Activated CD4-positive, alpha-beta T cell treated with anti-CD3 and anti-CD28 coated beads, Interleukin-2, amount 50 U/mL, for 4 hours (primary cell): ENCODE measurements at regions not wholly inside any gene's neighbourhood (a gene's known extent, or its start where the extent isn't known, plus 50 kb on each side); places are given as distances from the start of the nearest gene placed in this dataset.
"Not testable (repeated sequence)": the region's sequence is repeated elsewhere in the genome, so short reads cannot be mapped to it uniquely, and the experiment has no call there.

Experiments
- DNase-seq, 2 experiments: peaks; one replicate each; pipeline ENCODE4 v3.0.0-alpha.2; 2020

DNA sequence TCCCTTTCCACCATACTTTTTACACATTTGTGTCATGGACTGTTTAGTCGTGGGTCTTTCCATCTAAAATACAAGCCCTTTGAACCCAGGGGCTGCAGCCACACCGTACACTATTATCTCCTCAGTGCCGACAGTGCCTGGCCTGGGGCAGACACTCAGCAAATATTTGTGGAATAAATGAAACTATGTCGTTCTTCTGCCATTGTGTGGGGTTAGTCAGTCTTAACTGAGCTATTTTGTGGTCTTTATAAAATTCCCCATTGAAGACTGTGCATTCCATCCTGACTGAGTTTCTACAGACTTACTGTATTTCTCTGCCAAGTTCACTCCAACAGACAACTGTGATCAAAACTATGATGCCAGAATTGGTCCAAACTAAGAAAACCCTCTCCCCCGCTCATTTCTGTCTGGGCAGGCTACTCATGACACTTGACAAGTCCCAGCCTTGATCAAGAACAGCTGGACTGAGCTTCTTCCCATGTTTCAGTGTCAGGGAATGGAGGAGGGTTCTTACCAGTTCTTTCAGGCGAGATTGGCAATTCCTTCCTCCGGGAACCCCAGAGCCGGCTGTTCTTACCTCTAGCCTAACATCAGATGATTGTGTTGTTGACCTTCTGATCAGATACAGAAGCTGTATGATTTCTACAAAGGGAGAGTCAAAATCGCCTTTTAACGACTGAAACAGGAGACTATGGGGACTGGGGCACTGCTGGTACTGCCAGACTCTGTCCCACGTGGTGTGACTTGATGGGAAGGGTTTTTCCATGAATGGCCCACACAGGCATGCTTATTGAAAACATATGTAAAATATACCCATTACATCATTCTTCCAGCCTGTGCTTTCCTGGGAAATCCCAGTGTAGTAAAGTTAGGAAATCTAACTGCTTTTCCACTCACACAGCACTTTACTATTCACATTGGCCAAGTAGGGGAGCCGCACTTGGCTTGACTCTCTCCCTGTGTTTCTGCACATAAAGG is 77.4 kb upstream of the NPAS2 start:
- DNase-seq, result no peak

DNA sequence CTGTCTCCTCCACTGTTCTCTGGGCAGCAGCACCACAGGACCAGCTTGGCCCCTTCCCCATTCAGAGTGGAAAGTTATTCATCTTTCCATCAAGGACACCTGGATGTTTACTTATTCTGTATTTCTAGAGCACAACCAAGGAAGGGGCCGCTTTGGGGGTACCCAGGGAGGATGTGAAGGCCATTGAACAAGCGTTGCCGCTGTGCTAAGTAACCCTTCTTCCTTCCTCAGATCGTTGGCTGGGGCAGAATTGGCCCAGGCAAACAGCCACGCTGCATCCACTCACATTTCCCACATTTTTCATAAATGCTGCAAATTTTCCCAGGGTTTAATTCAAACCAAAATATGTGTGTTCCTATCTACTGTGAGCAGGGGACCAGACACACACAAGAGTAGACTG is 76.2 kb upstream of the NPAS2 start:
- DNase-seq, result no peak

DNA sequence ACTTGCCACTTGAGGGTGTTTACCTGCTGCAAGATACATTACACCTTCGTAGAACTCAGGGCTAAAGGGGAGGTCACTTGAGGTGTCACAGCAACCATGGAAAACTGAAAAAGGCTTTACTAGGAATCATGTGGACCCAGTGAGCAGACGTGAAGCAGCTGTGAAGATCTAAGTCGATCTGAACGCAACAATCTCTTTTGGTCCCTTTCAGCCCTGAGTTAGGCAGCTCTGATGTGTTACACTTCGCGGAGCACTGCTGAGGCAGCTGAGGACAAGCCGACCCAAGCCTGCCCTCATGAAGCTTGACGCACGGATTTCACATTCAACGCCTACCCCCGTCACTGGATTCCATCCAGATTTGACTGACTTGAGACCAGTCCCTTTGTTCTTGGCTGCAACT is 75.8 kb upstream of the NPAS2 start:
- no peak for DNase-seq

DNA sequence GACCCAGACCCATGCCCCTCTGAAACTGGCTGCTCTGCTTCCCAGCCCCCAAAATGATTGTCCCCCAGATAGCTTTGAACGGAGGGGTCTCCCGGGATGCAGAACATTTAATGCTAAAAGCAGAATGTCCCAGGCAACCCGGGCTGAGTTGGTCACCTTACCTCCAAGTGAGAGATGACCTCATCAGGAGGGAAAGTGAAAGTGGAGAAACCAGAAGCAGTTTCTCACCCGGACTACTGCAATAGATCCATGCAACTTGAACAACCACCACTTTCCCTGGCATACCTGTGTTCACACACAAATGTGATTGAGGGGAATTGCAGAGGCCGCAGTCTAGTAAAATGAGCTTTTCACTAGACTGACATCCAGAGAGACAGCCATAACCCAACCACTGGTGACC is 75.3 kb upstream of the NPAS2 start:
- DNase-seq, result no peak

DNA sequence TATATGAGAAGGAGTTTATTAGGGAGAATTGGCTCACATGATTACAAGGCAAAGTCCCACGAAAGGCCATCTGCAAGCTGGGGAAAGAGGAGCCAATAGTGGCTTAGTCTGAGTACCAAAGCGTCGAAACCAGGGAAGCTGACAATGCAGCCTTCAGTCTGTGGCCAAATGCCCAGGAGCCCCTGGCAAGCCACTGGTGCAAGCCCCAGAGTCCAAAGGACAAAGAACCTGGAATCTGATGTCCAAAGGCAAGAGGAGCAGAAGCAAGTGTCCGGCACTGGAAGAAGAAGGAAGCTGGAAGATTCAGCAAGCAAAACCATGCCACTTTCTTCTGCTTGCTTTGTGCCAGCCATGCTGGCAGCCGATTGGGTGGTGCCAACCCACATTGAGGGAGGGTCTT is 74.3 kb upstream of the NPAS2 start:
- no peak for DNase-seq

DNA sequence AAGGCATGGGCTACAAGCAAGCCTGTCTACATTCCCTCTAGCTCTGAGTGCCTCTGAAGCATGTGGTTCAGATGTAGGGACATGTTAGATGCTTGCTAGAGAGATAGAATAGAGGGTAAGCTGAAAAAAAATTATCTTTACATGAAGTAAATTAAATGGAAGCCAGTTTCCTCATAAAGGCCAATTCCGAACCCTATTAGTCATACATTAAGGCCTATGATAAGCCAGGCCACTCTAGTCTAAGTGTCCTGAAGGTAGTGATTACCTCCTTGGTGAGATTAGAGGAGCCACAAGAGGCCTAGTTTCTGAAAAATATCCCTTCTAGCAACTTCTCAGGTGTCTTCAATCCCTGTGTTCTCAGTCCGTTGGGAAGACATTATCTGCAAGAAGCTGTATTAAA is 72.4 kb upstream of the NPAS2 start:
- no peak for DNase-seq

DNA sequence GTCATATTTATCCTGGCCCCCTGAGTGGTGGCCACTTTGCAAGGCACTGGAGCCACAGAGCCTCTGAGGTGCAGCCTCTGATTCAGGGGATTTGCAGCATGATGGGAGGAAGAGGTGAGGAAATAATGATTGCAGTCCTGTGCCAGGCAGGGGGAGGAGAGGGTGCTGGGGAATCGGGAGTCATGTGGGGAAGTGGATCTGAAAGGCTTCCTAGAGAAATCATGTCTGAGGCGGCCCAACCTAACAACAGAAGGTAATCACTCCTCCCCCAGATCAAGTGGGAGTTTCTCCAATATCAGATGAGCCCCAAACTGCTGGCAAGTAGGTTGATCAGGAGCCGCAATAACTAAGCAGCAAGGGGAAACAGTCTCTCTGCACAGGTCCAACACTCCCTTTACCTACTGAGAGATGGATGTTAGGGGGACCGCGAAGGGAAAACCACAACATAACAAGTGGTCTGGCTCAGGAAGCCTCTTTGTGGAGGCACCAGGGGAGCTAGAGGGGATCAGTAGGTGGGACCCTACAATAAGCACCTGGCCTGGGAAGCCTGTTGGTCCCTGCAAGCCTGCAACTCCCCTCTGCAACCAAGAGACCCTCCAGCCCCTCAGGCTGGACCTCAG is 71.8 kb upstream of the NPAS2 start:
- DNase-seq, result no peak

DNA sequence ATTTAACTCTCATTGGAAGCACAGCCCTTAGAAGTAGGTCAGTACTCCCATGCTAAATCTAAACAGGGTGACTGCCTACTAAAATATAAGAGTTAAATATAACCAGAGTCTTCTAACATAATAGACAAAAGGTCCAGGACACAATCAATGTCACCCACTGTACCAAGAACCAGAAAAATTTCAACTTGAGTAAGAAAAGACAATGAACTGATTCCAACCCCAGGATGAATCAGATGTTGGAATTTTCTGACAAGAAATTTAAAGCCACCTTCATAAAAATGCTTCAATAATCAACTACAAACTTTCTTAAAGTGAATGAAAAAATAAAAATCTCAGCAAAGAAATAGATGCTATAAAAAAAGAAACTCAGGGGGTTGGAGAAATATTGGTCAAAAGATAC is 71.3 kb upstream of the NPAS2 start:
- DNase-seq, result no peak

DNA sequence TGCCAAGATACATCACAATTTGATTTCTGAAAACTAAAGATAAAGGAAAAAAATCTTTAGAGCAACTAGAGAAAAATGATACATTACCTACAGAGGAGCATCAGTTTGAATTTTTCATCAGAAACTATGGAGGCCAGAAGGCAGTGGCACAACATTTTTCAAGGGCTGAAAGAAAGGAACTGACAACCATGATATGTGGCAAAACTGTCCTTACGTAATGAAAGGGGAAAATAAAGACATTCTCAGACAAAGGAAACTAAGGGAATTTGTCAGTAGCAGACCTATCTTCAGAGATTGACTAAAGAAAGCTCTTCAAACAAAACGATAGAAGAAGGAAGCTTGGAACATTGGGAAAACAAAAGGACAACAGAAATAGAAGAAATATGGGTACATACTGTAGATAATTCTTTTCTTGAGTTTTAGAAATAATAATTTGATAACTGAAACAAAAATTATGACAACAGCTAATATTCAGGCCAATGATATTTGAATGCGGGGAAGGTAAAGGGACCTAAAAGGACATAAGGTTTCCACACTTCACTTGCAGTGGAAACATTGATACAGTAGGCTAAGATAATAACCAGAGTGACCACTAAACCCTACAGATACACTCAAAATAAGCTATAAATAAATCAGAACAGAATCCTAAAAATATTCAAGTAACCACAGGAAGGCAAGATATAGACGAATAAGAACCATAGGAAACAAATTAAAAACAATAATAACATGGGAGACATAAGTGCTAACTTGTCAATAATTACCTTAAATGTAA is 70.0 kb upstream of the NPAS2 start:
- no peak for DNase-seq

DNA sequence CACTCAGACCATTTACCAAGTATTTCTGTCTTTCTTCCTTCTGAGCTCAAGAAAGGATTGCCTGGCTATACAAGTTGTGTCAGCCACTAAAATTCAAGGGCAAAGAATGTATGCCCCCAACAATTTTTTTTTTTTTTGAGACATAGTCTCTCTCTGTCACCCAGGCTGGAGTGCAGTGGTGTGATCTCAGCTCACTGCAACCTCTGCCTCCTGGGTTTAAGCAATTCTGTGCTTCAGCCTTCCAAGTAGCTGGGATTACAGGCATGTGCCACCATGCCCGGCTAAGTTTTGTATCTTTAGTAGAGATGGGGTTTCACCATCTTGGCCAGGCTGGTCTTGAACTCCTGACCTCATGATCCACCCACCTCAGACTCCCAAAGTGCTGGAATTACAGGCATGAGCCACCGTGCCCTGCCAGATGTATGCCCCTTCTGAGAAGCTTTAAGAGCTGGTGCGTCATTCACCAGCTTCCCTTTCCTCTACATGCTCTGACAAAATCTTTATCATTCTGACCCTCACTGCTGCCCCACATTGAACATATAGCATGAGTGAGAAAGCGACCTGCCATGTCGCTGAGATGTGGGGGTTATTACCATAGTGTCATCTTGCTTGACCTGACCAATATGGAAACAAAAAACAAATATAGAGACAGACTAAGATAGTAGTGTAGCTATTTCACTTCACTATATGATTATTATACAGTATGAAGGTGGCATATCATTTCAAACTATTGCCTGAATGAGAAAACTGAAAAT is 67.9 kb upstream of the NPAS2 start:
- DNase-seq, result not testable (repeated sequence)

DNA sequence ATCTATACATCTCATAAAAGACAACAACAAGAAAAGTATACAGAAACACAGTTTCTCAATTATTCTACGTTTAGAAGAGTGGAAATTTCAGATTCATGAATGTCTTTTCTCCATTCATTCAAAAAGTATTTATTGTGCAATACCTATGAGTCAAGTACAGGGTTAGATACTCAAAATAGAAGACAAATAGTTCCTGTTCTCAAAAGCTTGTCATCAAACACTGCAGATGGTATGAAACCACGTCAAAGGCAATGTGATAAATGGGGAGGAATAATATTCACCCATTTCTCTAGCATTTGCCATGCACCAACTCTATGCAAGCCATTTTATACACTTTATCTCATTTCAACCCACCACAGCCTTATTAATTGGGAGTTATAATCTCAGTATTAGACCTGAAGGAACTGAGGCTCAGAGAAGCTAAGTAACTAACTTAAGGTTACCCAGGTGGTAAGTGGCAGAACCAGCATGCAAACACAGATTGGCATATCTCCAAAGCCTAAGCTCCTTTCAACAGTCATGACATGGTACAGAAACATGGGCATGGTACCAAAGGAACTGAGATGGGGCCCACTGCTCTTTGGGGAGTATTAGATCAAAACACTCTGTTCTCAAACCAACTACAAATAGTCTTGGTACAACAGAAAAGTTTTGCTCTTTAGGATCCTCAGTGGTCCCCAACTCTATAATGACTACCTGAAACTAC is 67.2 kb upstream of the NPAS2 start:
- no peak for DNase-seq

DNA sequence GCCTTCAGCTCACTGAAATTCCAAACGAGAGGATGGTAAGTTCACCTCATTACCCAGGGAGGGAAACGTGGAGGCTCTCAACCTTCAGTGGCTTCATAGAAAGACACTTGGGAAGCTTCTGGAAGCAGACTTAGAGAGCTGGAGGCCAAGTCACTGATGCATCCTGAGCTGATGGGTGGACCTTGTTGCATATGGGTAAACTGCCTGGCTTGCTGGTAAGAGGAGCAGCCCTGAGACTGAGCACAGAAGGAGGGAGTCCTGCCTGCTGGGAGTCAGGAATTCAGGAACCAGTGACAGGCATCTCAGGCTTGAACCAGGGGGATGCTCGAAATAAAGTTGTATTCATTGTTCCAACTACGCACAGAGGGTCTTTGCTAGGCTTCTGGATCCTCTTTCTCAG is 66.5 kb upstream of the NPAS2 start:
- DNase-seq, result no peak

DNA sequence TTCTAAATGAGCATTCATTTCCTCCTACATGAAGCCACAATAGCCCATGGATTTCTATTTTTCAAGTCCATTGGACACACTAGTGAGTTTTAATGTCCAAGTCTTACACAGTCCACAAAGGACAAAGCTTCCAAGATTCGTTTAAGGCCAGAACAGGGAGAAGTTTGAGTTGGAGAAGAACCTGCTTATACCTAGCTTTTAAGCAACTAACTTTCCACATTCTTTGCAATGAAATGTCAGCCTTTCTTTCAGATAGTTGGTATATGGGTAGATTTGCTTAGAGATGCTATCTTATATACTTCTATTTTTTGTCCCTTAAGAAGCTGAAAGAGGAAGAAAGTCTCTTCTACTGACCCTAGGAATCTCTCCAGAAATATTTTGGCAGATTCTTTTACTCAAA is 66.1 kb upstream of the NPAS2 start:
- DNase-seq, result no peak

DNA sequence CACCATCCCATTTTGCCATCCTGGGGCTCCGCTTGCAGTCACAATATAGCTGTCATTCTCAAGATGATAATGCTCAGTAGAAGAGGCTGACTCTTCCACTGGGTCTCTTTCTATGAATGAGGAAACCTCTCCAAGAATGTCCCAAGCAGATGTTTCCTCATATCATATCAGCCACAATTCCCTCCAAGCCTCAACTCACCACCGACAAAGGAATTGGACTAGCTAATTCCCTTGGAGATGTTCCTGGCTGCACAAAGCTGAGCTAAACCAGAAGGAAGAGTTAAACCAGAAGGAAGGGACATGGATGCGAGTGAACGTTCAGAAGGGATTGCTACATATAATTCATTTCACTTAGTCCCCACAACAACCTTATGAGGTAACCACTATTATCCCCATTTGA is 65.0 kb upstream of the NPAS2 start:
- no peak for DNase-seq

DNA sequence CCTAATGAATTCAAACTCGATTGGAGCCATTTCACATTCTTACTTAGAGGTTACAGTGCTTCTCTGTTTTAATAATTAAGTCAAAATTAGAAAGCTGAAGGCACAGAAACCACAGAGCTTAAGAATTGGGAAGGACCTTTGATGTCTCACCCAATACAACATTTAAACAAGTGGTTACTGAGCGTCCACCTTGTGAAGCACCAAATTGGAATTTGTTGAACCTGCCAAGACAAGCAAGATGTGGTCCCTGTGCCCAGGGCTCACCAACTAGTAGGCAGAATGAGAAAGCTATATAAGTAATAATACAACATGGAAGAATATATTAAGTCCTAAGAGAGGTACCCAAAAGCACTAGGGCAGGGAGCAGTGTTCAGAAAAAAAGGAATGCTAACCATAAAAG is 64.5 kb upstream of the NPAS2 start:
- DNase-seq, result no peak

DNA sequence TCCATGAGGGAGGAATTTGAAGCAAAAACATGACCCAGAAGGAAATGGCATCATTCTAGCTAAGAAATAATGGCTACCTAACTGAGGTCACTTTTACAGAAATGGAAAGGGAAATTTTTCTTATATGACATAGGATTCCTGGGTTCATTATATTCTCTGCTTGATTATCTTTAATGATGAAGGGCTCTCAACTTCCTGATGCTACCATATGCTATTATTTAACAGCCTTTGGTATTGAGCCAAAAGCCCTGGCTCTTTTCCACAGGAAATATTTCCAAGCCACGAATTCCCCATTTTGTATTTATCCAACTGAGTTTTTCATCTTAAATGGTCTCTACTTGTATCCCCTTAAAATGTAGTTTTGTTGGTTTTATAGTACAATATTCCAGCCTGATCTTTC is 63.2 kb upstream of the NPAS2 start:
- DNase-seq, result no peak

DNA sequence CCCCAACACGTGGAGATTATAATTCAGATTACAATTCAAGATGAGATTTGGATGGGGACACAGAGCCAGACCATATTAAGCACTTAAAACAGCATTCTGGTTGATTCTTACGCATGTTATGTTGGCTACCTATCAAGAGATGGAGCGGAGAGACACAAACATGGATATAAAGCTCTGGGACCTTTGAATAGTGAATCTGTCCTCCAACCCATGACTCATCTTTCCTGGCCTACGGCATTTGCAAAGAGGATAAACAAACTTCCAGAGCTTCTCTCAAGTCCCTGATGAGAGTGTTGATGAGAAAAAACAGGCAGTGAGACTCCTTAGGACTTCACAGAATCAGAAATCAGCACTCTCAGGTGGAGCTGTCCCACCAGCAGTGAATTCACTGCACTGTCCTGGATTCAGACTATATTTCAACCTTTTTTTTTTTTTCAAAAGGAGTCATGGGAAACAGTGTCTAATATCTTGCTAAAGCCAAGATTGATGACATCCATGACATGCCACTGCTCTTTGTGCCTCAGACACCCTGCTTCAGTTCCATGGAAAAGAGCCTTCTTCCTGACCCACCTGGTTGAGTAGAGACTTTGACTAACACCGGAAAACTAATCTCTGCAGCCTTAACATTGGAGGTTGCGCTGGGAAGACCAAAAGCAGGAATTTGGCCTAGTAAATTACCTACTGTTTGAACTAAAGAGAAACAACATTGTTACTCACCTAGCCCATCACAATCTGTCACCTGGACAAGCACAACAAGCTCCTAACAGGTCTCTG is 62.1 kb upstream of the NPAS2 start:
- DNase-seq, result no peak

DNA sequence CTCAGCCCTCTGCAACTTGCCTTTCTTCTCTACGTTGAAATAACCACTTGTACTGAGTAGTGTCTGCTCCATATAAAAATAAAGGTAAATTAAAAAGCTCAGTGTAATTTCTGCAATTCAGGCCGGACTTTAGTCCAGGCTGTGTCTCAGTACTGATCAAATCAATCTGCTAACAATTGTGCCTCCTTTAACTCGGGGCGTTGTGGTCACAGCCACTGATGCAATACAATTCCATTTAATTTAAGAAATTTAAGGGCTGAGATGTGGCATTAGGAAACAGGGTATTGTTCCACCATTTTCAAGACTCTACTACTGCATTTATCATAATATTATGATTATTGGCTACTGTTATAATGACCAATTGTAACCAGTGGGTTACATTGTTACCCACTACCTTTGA is 60.0 kb upstream of the NPAS2 start:
- DNase-seq, result no peak

DNA sequence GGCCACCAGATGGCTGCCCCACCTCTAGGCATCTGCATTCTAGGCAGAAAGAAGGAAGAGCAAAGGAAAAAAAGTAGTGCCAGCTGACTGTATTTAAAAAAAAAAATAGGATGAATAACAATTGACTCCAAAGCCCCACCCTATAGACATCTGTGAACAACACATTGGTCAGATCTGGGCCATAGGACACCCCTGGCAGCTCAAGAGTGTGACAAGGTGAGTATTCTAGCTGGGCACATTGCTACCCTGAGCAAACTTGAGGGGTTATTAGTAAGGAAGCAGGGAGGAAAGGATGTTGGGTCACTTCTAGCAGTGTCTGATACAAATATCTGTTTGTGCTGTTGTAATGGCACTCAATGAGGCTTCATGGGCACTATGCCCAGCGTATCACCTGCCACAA is 58.6 kb upstream of the NPAS2 start:
- no peak for DNase-seq

DNA sequence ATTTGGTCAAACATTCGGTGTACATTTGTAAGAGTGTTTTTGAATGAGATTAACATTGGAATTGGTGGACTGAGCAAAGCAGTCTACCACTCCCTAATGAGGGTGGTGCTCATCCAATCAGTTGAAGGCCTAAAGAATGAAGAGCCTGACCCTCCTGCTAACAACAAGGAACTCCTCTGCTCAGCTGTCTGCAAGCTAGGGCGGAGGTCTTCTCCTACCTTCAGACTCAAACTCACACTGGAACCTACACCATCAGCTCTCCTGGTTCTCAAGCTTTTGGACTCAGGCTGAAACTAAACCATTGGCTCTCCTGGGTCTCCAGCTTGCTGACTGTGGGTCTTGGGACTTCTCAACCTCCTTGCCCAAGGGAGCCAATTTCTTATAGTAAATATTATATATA is 55.5 kb upstream of the NPAS2 start:
- DNase-seq, result no peak

DNA sequence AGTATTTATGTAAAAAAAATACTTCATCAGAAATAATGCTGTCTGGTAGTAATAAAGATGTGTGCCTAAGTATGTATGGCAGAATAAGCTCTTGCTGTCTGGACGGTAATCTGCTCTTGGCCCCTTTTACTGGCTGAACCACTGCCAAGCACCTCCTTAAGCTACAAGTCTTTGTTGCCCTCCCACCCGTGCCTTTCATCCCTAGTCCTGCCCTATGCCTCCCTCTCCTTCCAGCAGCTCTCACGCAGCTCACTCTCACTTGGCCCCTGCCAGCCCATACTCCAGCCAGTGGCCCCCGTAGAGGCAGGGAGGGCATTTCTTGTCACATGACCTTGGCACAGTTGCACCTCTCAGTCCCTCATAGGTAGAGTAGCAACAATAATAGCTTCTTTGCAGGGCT is 54.5 kb upstream of the NPAS2 start:
- no peak for DNase-seq

DNA sequence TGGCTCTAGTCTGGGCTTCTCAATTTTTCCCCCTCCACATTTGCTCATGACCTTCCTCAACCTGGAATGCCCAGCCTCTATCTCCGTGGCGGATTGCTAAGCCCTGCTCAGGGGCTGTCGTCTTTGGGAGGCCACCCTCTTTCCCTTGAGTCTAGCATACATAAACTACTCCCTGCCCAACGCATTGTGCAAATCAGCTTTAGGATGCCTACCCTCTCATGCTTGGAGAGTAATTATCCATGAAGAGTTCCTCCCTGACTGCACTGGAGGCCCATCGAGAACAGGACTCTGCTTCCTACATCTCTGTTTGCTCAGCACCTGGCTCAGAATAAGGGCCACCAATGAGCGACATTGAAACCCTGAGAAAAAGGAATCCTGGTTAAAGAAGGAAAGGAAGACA is 53.7 kb upstream of the NPAS2 start:
- no peak for DNase-seq
